KMS-11 (cell line): ENCODE measurements at regions not wholly inside any gene's neighbourhood (a gene's known extent, or its start where the extent isn't known, plus 50 kb on each side); places are given as distances from the start of the nearest gene placed in this dataset.

ENCODE experiments used
- H2AFZ ChIP-seq: fragments of 200-600 bp; sonication (generic); 2 replicates; pipeline ENCODE4 v1.6.1; 2016; ENCODE audit warnings: antibody characterized with exemption, mixed run types, low read depth
- H3K27ac ChIP-seq: fragments of 200-600 bp; sonication (generic); 2 replicates; pipeline ENCODE4 v1.6.1; 2016; ENCODE audit warnings: mild to moderate bottlenecking, mixed run types
- H3K27me3 ChIP-seq: fragments of 200-600 bp; sonication (generic); 2 replicates; pipeline ENCODE4 v1.6.1; 2017; ENCODE audit warnings: mild to moderate bottlenecking, low read depth, mixed run types, moderate library complexity; ENCODE audit not compliant: insufficient read depth
- H3K36me3 ChIP-seq: fragments of 200-600 bp; sonication (generic); 2 replicates; pipeline ENCODE4 v1.6.1; 2017; ENCODE audit warnings: mild to moderate bottlenecking, mixed run types; ENCODE audit not compliant: insufficient read depth
- H3K4me1 ChIP-seq: fragments of 200-600 bp; sonication (generic); 2 replicates; pipeline ENCODE4 v1.6.1; 2016; ENCODE audit warnings: mild to moderate bottlenecking, low read depth, mixed run types; ENCODE audit not compliant: poor library complexity, severe bottlenecking
- H3K4me2 ChIP-seq: fragments of 200-600 bp; sonication (generic); 2 replicates; pipeline ENCODE4 v1.7.0; 2016; ENCODE audit warnings: mild to moderate bottlenecking, mixed run types
- H3K4me3 ChIP-seq: fragments of 200-600 bp; sonication (generic); IDR thresholded peaks from 2 replicates; pipeline ENCODE4 v1.6.1; 2017; ENCODE audit warnings: low read depth, low read length, mixed read lengths; ENCODE audit not compliant: insufficient read depth
- H3K79me2 ChIP-seq: fragments of 200-600 bp; sonication (generic); 2 replicates; pipeline ENCODE4 v1.6.1; 2016; ENCODE audit warnings: low read depth, mixed run types; ENCODE audit not compliant: insufficient read depth
- H3K9ac ChIP-seq: fragments of 200-600 bp; sonication (generic); 2 replicates; pipeline ENCODE4 v1.6.1; 2016; ENCODE audit warnings: mild to moderate bottlenecking, mixed run types
- H4K20me1 ChIP-seq: fragments of 200-600 bp; sonication (generic); 2 replicates; pipeline ENCODE4 v1.6.1; 2016; ENCODE audit warnings: mild to moderate bottlenecking, mixed run types; ENCODE audit not compliant: insufficient read depth
- CTCF ChIP-seq: fragments of 200-600 bp; sonication (generic); conservative IDR thresholded peaks from 2 replicates; pipeline ENCODE4 v1.6.1; 2017; ENCODE audit warnings: low read depth, mild to moderate bottlenecking, antibody characterized with exemption, low read length, moderate library complexity, mixed read lengths

GRCh38 chr12:14268120-14268515 lies 97.4 kb upstream of the ATF7IP start:
- H4K20me1 ChIP-seq, result no peaks in the 10 kb centered on the region
- no peak overlapping the region for H3K9ac ChIP-seq
- no peaks in the 10 kb centered on the region for H3K27me3 ChIP-seq
- no peaks in the 10 kb centered on the region for H3K36me3 ChIP-seq
- no peaks in the 10 kb centered on the region for H3K4me1 ChIP-seq
- TF ChIP-seq CTCF, result no peak
- no peak overlapping the region for H2AFZ ChIP-seq
- H3K4me3 ChIP-seq, result no peak overlapping the region
- H3K4me2 ChIP-seq, result no peak overlapping the region
- no peaks in the 10 kb centered on the region for H3K79me2 ChIP-seq
- no peak overlapping the region for H3K27ac ChIP-seq

GRCh38 chr12:14270392-14270791 lies 95.1 kb upstream of the ATF7IP start:
- no peaks in the 10 kb centered on the region for H3K36me3 ChIP-seq
- no peak overlapping the region for H3K4me2 ChIP-seq
- no peak overlapping the region for H3K27ac ChIP-seq
- no peaks in the 10 kb centered on the region for H3K79me2 ChIP-seq
- no peak overlapping the region for H3K4me3 ChIP-seq
- H3K9ac ChIP-seq, result no peak overlapping the region
- H3K4me1 ChIP-seq, result no peaks in the 10 kb centered on the region
- TF ChIP-seq CTCF, result no peak
- no peaks in the 10 kb centered on the region for H3K27me3 ChIP-seq
- no peaks in the 10 kb centered on the region for H4K20me1 ChIP-seq
- no peak overlapping the region for H2AFZ ChIP-seq

- no peak overlapping the region for H3K4me3 ChIP-seq
- no peak overlapping the region for H3K9ac ChIP-seq
- no peaks in the 10 kb centered on the region for H3K79me2 ChIP-seq
- no peaks in the 10 kb centered on the region for H4K20me1 ChIP-seq
- no peak overlapping the region for H3K27ac ChIP-seq
- H2AFZ ChIP-seq, result no peak overlapping the region
- H3K4me2 ChIP-seq, result no peak overlapping the region
- TF ChIP-seq CTCF, result no peak
- no peaks in the 10 kb centered on the region for H3K27me3 ChIP-seq
- H3K4me1 ChIP-seq, result no peaks in the 10 kb centered on the region
- no peaks in the 10 kb centered on the region for H3K36me3 ChIP-seq
Observed at GRCh38 chr12:14272956-14273912, 92.2 kb upstream of the ATF7IP start.

- Histone ChIP-seq H3K36me3 (no peaks in the 10 kb centered on the region), H4K20me1 (no peaks in the 10 kb centered on the region), H3K79me2 (no peaks in the 10 kb centered on the region), H2AFZ (no peak overlapping the region), H3K27me3 (no peaks in the 10 kb centered on the region), H3K27ac (no peak overlapping the region), H3K9ac (no peak overlapping the region), H3K4me3 (no peak overlapping the region), H3K4me1 (no peaks in the 10 kb centered on the region), H3K4me2 (no peak overlapping the region)
- no peak for TF ChIP-seq CTCF
Observed at GRCh38 chr12:14273913-14274311, 91.6 kb upstream of the ATF7IP start.
